Epithelial cell of esophagus (primary cell): ENCODE measurements at regions not wholly inside any gene's neighbourhood (a gene's known extent, or its start where the extent isn't known, plus 50 kb on each side); places are given as distances from the start of the nearest gene placed in this dataset.

Experiments
- DNase-seq: peaks from one replicate; pipeline ENCODE4 v3.0.0; 2010; ENCODE audit warnings: low read depth
- H3K4me3 ChIP-seq: 2 replicates; pipeline ENCODE4 v1.5.1; 2011; ENCODE audit warnings: mild to moderate bottlenecking, low read length, control low read depth
- TF ChIP-seq, protein P1 (sequence below): IDR thresholded peaks from 2 replicates; pipeline ENCODE4 v1.5.1; 2011; ENCODE audit warnings: low read depth, mild to moderate bottlenecking, low read length, control low read depth, inconsistent platforms; ENCODE audit not compliant: insufficient read depth; ENCODE audit errors: missing control alignments

DNA sequence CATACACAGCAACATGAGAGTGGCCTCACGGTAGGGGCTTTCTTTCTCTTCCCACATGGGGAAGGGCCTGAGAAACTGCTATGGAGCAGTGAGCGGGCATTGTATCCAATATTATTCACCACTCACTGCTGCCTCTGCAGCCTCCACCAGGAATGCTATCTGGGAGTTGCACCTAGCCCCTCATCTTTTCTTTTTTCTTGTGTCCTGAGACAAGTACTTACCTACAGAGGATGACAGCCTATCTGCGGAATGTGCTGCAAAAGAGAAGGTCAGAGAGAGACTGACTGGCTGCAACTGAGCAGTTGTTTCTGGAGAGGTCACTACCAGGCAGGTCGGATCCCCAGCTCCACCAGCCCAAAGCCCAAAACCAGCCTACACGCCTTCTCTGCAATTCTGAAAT is 52.1 kb upstream of the HTATIP2 start:
- no peak for DNase-seq
- TF ChIP-seq, protein P1, sequence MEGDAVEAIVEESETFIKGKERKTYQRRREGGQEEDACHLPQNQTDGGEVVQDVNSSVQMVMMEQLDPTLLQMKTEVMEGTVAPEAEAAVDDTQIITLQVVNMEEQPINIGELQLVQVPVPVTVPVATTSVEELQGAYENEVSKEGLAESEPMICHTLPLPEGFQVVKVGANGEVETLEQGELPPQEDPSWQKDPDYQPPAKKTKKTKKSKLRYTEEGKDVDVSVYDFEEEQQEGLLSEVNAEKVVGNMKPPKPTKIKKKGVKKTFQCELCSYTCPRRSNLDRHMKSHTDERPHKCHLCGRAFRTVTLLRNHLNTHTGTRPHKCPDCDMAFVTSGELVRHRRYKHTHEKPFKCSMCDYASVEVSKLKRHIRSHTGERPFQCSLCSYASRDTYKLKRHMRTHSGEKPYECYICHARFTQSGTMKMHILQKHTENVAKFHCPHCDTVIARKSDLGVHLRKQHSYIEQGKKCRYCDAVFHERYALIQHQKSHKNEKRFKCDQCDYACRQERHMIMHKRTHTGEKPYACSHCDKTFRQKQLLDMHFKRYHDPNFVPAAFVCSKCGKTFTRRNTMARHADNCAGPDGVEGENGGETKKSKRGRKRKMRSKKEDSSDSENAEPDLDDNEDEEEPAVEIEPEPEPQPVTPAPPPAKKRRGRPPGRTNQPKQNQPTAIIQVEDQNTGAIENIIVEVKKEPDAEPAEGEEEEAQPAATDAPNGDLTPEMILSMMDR = no peak

DNA sequence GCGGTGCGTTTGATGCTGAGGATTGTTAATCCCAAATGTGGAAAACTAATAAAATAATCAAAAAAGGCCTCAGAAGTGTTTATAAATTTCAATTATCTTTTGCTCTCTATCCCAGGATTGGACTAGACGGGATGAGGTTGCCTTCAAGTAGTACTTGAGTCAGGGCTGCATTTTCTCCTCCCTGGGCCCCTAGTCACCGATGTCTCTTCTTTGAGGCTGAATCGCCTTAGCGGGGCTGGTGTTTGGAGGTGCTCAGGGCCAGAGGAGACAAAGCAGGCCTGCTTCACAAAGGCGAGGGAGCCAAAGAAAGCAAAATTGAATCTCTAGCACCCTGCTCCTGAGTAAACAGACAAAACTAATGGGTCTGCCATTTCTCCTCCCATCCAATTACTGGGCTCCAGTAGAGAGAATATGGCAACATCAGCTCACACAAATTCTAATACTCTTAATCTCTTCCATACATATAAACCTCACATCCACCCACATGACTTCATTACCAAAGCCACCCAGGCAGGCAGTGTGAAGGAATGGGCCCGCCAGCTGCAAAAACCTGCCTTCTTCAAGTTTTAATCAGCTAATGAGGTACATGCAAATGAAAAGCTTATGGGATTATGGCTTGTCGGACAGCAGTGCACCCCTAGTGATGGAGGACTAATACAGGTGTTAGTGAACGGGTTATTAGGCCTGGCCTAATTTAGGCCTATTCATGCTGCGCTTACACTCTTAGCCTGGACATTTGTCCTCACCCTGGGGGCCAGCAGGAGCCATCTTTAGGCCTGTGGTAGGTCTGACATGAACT is 52.7 kb upstream of the HTATIP2 start:
- no peak overlapping the region for H3K4me3 ChIP-seq
- DNase-seq = no peak
- TF ChIP-seq, protein P1 = no peak

More for the DNA sequence above, 52.1 kb upstream of the HTATIP2 start:
- no peak overlapping the region for H3K4me3 ChIP-seq

DNA sequence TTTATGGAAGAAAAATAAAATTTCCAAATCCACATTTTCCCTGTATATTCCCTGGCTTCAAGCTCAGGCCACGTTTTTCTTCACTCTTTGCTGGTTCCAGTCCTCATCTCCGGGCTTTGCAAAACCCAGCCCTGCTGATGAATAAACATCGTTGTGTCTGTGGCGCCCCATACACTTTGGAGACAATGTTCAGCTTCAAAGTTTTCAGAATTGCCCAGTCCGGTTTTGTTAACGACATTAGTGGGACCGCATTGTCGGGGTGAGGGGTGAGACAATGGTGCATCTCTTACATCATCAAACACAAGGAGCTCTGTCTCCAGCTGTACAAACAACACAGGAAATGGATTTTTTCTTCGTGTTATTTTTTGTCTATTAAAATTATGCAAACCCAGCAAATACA is 53.4 kb upstream of the HTATIP2 start:
- DNase-seq = no peak
- TF ChIP-seq, protein P1 = no peak
- H3K4me3 ChIP-seq = no peak overlapping the region

DNA sequence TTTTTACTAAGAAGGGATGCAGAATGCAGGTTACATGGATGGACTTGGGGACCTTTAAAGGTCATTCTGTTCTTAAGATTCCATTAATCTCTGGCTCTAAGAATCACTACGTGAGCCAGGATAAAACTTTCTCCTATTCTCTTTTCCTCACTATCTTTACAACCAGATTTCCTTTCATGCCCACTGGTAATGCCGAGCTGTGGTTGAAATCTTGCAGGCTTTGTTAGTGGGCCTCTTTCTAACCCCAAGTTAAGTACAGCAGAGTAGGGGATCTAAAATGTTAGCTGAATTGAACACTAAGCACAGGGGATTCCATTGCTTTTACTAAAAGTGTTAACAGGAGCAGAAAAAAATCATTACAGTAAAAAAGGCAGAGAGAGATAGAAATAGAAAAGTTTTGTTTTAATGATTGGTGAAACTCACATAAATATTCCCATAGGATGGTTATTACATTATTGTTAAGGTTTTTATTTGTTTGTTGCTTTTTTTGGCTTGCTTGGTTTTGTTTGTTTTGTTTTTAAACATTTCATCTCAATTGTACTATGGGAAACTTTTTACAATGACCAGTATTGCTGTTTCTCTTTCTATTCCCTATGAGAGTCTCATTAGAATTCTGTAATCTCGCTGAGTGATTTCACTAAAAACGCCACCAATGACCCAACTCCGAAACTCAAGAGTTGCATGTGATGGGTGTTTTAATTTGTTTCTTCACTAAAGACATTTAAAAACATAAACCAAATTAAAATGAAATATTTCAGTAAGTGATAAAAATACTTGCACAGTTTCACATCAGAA is 54.1 kb upstream of the HTATIP2 start:
- no peak for DNase-seq
- TF ChIP-seq, protein P1 = no peak
- H3K4me3 ChIP-seq = no peak overlapping the region

DNA sequence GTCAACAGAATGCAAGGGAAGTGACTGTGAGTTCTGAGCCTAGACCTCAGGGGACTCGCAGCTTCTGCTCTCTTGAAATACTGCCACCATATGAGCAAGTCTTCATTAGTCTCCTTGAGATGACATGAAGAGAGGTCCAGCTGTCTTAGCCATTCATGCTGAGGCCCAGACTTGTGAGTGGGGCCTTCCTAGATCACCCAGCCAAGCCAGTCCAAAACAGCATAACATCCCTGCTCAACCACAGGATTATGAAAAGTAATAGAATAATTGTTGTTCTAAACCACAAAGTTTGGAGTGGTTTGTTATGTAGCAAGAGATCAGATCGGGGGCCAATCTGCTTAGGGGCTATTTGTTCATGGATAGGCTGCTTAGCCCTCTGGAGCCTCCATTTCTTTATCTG is 54.9 kb upstream of the HTATIP2 start:
- DNase-seq = no peak
- no peak overlapping the region for H3K4me3 ChIP-seq
- TF ChIP-seq, protein P1 = no peak

DNA sequence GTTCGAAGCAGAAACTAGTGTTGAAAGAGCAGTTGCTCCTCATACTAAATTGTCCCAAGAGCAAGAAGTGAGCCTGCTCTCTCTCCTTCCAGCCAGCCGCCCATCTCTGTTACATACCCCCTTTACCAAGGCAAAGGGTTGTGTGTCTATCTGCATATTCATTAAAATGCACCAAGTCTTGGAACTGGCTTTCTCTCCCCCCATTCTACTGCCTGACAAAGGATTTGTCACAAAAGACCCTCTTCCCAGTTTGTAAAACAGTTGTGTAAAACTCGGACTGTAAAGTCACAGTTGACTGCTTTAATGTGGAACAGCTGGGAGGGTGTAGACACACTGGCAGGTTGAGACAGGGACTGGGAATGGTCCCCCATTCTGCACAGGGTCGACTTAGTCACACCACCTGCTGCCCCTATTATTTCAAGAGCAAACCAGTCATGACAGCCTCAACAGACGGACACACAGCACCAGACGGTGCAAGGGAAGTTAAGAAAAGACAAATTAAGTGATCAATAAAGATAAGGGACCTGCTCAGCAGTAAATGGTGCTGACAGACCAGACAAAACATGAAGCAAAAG is 60.0 kb upstream of the HTATIP2 start:
- no peak overlapping the region for H3K4me3 ChIP-seq
- TF ChIP-seq, protein P1 = no peak
- no peak for DNase-seq
